Heart left ventricle (tissue), 16 donors: ENCODE measurements at regions not wholly inside any gene's neighbourhood (a gene's known extent, or its start where the extent isn't known, plus 50 kb on each side); places are given as distances from the start of the nearest gene placed in this dataset.
"Not testable (repeated sequence)": the region's sequence is repeated elsewhere in the genome, so short reads cannot be mapped to it uniquely, and the experiment has no call there.

Experiments used
- ATAC-seq, 4 donors: fragments of 200-7000 bp; cut with Tn5 transposase; one replicate each; pipeline ENCODE4 v1.9.1; 2020 to 2022; ENCODE audit warnings: moderate library complexity in 4 of 4, mild to moderate bottlenecking in 3 of 4, moderate number of reproducible peaks in 1 of 4
- DNase-seq, 5 donors: peaks; one replicate each; pipeline ENCODE4 v3.0.0-alpha.2; 2020
- H3K27ac ChIP-seq, 12 donors: fragments of 200-600 bp; sonication (generic) in 4 of 12; one replicate each; pipeline versions ENCODE4 v1.5.0 to v1.8.0; 2016 to 2022; ENCODE audit warnings: mild to moderate bottlenecking in 2 of 12
- H3K27me3 ChIP-seq, 9 donors: fragments of 200-600 bp; sonication (generic) in 2 of 9; one replicate each; pipeline versions ENCODE4 v1.5.1 to v1.8.0; 2016 to 2022; ENCODE audit warnings: mild to moderate bottlenecking in 3 of 9
- H3K36me3 ChIP-seq, 9 donors: fragments of 200-600 bp; sonication (generic) in 2 of 9; one replicate each; pipeline versions ENCODE4 v1.5.0 to v1.8.0; 2018 to 2022; ENCODE audit warnings: mild to moderate bottlenecking in 2 of 9
- H3K4me1 ChIP-seq, 12 donors: fragments of 200-600 bp; sonication (generic) in 4 of 12; one replicate each; pipeline versions ENCODE4 v1.5.0 to v1.8.0; 2016 to 2022; ENCODE audit warnings: mild to moderate bottlenecking in 3 of 12
- H3K4me3 ChIP-seq, 12 donors: fragments of 200-600 bp; sonication (generic) in 4 of 12; one replicate each; pipeline versions ENCODE4 v1.5.0 to v1.8.0; 2017 to 2022; ENCODE audit warnings: mild to moderate bottlenecking in 9 of 12, moderate library complexity in 4 of 12
- H3K9me3 ChIP-seq, 12 donors: fragments of 200-600 bp; sonication (generic) in 4 of 12; one replicate each; pipeline versions ENCODE4 v1.5.0 to v1.8.0; 2016 to 2022; ENCODE audit warnings: mild to moderate bottlenecking in 1 of 12
- POLR2A ChIP-seq, 2 donors: fragments of 450-650 bp; IDR thresholded peaks; one replicate each; pipeline ENCODE4 v1.6.1; 2017; ENCODE audit warnings: antibody characterized with exemption in 2 of 2, mild to moderate bottlenecking in 2 of 2, moderate library complexity in 2 of 2
- WGBS, 4 donors: extraction: QIAGEN DNeasy Blood & Tissue Kit in 2 of 4; methylation state at CpG; one replicate each; pipeline versions ENCODE4 v1.1.5 to v1.1.7; 2013 to 2018; 5-methylcytosine and 5-hydroxymethylcytosine counted together
- intact Hi-C, 10 donors: fragments of 100-400 bp; cut with DNase I; formaldehyde crosslinking; loops; one replicate each; pipeline versions ENCODE4 v1.11.1 to v1.14.2; 2022
- TF ChIP-seq, protein P1 (sequence below), 12 donors: fragments of 200-600 bp; sonication (generic) in 4 of 12; IDR thresholded peaks; one replicate each; pipeline versions ENCODE4 v1.5.0 to v1.8.0; 2018 to 2022; ENCODE audit warnings: antibody characterized with exemption in 12 of 12, mild to moderate bottlenecking in 5 of 12
- donor health status: ischemic (EF 13 %, LVEDD 7.1; RV severe dilation, severe dysfunction).
- donor health status: healthy with polysubstance abuse.
- donor health status: DM: no; HTN: yes; CAD: no.
- donor health status: DM: no; HTN: no; CAD: no.
- donor health status: ischemic (EF 25% LVEDD 6.9; RV normal size, moderate dysfunction).
- donor health status: ischemic (EF 25% LVEDD 5.7; RV mildly dilated, moderate dysfunction).
- donor health status: healthy.
- donor health status: DM: yes; HTN: yes; CAD: no.
- donor health status: ischemic (EF 35%, LVEDD 5.7; RV mildly dilated, moderate dysfunction).
- donor health status: nonischemic (EF 11% LVEDD 7.7; RV severe dilation, severe dysfunction).
- donor health status: DM: yes; HTN: yes; CAD: no.
- donor health status: PGD.
- donor health status: ischemic (EF 29% LVEDD 5.4; RV normal size, mild dysfunction).
- donor health status: nonischemic (EF 23%, LVEDD 6.1; RV moderate dilation, normal function).

GRCh38 chr6:16885411-16886160 is 124.3 kb upstream of the ATXN1 start:
- ATAC-seq: no peak
- 66 to 82% (median 70%) methylated on average over 4 of the region's 4 CpGs for WGBS, 4 donors
- H3K36me3 ChIP-seq: no peaks in the 10 kb centered on the region
- intact Hi-C loops: no loop called here
- DNase-seq: no peak
- no peak for TF ChIP-seq POLR2A (IDR thresholded peaks at IDR 0.05)
- TF ChIP-seq, protein P1, sequence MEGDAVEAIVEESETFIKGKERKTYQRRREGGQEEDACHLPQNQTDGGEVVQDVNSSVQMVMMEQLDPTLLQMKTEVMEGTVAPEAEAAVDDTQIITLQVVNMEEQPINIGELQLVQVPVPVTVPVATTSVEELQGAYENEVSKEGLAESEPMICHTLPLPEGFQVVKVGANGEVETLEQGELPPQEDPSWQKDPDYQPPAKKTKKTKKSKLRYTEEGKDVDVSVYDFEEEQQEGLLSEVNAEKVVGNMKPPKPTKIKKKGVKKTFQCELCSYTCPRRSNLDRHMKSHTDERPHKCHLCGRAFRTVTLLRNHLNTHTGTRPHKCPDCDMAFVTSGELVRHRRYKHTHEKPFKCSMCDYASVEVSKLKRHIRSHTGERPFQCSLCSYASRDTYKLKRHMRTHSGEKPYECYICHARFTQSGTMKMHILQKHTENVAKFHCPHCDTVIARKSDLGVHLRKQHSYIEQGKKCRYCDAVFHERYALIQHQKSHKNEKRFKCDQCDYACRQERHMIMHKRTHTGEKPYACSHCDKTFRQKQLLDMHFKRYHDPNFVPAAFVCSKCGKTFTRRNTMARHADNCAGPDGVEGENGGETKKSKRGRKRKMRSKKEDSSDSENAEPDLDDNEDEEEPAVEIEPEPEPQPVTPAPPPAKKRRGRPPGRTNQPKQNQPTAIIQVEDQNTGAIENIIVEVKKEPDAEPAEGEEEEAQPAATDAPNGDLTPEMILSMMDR (IDR thresholded peaks at IDR 0.05): no peak
- H3K27me3 ChIP-seq: no peaks in the 10 kb centered on the region
- H3K4me1 ChIP-seq: no peaks in the 10 kb centered on the region
- H3K27ac ChIP-seq: no peak overlapping the region
- H3K9me3 ChIP-seq: no peaks in the 10 kb centered on the region
- no peak overlapping the region for H3K4me3 ChIP-seq

DNA sequence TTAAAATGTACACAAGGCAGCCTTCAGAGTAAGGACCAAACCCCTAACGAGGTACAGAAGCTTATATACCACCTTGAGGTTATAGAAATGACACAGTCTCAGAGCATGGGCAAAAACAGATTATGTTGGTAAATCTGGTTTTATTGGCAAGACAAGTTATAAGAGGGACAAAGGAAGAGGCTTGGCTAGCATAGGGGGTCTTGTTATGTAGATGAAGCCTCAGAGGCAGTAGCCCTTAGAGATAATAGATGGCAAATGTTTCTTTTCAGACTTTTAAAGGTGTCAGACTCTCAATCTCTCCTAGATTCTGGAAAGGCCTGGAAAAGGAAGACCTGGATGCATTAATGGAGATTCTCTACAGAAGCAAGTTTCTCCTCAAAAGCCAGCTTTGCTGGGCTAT is 123.3 kb upstream of the ATXN1 start:
- H3K36me3 ChIP-seq: no peaks in the 10 kb centered on the region
- ATAC-seq (no peak), DNase-seq (no peak)
- H3K9me3 ChIP-seq: no peaks in the 10 kb centered on the region
- 61 to 94% (median 85%) methylated on average over 1 of the region's 1 CpG for WGBS, 4 donors
- TF ChIP-seq, protein P1 (IDR thresholded peaks at IDR 0.05): no peak
- H3K27ac ChIP-seq: no peak overlapping the region
- no peaks in the 10 kb centered on the region for H3K27me3 ChIP-seq
- H3K4me1 ChIP-seq: no peaks in the 10 kb centered on the region
- intact Hi-C loops: no loop called here
- H3K4me3 ChIP-seq: no peak overlapping the region

GRCh38 chr6:16883414-16883813 is 122.2 kb upstream of the ATXN1 start:
- Histone ChIP-seq H3K4me3 (no peak overlapping the region), H3K27me3 (no peaks in the 10 kb centered on the region), H3K36me3 (no peaks in the 10 kb centered on the region), H3K9me3 (peaks cover 0 to 6% (median 0%) of the 10 kb centered on the region in 12 donors), H3K27ac (no peak overlapping the region), H3K4me1 (no peaks in the 10 kb centered on the region)
- intact Hi-C loops: no loop called here
- ATAC-seq (no peak), DNase-seq (no peak)
- TF ChIP-seq, protein P1 (IDR thresholded peaks at IDR 0.05): no peak
- no peak for TF ChIP-seq POLR2A (IDR thresholded peaks at IDR 0.05)

DNA sequence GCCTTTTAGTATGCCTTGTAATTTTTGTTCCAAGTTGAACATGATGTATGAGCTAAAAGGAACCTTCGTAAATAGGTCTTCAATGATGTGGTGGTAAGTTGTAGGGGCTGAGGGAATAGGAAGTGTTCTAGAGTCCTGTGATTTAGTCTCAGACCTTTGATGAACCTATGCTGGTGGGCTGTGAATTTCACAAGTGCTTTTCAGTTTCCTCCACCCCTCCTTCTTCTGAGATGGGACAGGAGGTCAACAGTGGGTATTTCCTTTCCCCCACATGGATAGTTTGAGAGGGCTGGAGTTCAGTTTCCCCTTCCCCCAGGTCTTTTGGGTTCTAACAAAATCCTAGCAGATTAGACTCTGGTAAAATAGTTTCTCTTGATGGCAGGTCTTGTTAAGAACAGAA is 121.0 kb upstream of the ATXN1 start:
- TF ChIP-seq, protein P1 (IDR thresholded peaks at IDR 0.05): no peak
- TF ChIP-seq POLR2A (IDR thresholded peaks at IDR 0.05): no peak
- Histone ChIP-seq H3K27me3 (no peaks in the 10 kb centered on the region), H3K36me3 (no peaks in the 10 kb centered on the region), H3K4me1 (no peaks in the 10 kb centered on the region), H3K27ac (no peak overlapping the region), H3K4me3 (no peak overlapping the region), H3K9me3 (peaks cover 0 to 9% (median 0%) of the 10 kb centered on the region in 12 donors)
- intact Hi-C loops: no loop called here
- DNase-seq (no peak), ATAC-seq (no peak)
- WGBS, 4 donors: 91 to 94% (median 92%) methylated on average over 1 of the region's 1 CpG

GRCh38 chr6:16876852-16877251 is 115.6 kb upstream of the ATXN1 start:
- ATAC-seq, H3K27me3 ChIP-seq, DNase-seq, intact Hi-C loops, H3K36me3 ChIP-seq, H3K27ac ChIP-seq, H3K4me1 ChIP-seq, H3K4me3 ChIP-seq: not testable (repeated sequence)
- WGBS, 4 donors: 84 to 93% (median 87%) methylated on average over 2 of the region's 2 CpGs
- H3K9me3 ChIP-seq: peaks cover 0 to 13% (median 0%) of the 10 kb centered on the region in 12 donors
